A204.1 (cell line): ENCODE measurements at regions not wholly inside any gene's neighbourhood (a gene's known extent, or its start where the extent isn't known, plus 50 kb on each side); places are given as distances from the start of the nearest gene placed in this dataset.

Experiments used
- FAIRE-seq: peaks from 2 replicates; lab custom pipeline; 2012; peaks lifted over from hg19 to GRCh38; lab: Jason Lieb, UNC

DNA sequence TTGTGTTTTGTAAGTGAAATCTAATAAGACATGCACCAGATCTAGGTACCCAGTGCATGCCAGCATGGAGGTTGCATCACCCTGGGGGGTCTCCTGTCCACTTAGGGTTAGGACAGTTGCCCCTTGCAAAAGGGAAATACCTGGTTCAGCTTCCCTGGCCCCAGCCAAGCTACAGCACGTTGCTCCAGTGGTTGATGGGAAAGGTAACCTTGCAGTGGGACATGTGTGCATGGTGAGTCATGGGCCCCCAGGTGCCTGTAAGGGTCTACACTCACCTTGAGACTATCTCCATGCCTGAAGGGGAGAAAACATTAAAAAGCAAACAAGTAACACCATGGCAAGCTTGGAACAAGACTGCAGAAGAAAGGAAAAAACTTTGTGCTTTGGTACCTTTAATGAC lies 143.9 kb downstream of the LSM5 start:
- FAIRE-seq, result no peak

- FAIRE-seq, result no peak
These were observed 153.5 kb downstream of the LSM5 start for GRCh38 chr7:32336726-32337125.

- FAIRE-seq, result no peak
These were observed 155.1 kb downstream of the LSM5 start for GRCh38 chr7:32335107-32335506.

DNA sequence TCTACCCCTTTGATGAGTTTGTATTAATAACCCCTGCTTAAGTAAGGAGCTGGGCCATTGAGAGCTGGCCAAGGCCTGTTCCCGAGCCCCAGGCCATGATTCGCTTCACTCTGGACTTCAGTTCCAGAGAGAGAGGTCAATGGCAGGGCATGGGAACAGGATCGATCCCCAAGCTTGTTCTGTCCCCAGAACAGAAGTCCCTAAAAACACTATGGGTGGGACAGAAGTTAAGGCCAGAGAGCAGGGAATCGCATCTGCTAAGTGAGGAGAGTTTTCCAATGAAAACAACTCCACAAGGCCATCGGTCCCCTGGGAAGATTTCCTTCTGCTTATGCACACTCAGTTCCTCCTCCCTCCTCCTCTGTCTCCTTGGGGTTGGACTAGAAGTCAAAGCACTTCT lies 159.6 kb downstream of the LSM5 start:
- FAIRE-seq, result no peak

GRCh38 chr7:32326078-32326477 lies 164.1 kb downstream of the LSM5 start:
- FAIRE-seq, result no peak

GRCh38 chr7:32323712-32324111 lies 166.5 kb downstream of the LSM5 start:
- no peak for FAIRE-seq

DNA sequence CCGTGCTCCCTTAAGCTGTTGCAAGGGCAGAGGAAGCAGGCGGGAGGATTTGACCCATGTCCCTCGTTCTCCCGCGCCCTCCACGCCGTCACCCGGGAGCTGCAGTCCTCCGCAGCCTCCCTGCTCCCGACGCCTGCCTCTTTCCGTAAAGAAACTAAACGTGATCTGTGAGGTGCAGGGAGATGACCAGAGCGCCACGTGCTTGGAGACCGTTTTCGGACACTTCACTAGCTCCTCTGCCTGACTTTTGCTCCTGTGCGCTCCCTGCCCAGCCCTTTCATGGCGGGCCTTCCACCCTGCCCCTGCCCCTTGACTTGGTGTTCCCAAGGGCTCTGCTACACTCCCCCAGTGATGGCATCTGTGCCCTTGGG lies 171.2 kb downstream of the LSM5 start:
- FAIRE-seq, result no peak

DNA sequence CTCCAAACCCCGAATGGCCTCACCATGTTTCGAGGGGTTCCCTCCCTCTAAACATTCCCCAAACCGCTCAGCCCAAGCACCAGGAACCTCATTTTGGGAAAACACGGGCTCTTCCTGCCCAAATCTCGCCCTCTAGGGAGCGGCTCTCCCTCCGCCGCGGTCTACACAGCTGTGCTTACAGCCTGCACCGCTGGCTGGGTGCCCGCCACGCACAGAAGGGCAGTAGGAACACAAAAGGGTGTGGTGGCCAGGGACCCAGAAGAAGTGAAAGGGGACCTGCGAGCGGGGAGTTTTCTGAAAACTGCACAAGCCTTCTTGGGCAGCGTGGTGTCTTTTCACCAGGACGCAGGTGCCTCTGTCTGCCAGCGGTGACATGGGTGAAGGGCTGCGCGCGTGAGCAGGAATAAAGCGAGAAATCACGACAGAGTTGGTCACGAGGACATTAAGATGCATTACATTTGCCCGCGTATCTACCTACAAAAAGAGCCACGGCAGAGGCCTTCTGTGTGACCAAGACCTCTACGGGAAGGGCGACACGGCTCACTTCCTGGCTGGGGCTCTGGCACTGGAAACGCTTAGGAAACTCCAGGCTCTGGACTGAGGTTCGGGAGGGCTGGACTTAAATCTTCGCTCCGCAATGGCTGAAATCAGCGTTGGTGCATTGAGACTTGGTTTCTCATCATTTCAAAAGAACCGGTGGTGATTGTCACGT lies 171.7 kb downstream of the LSM5 start:
- no peak for FAIRE-seq

DNA sequence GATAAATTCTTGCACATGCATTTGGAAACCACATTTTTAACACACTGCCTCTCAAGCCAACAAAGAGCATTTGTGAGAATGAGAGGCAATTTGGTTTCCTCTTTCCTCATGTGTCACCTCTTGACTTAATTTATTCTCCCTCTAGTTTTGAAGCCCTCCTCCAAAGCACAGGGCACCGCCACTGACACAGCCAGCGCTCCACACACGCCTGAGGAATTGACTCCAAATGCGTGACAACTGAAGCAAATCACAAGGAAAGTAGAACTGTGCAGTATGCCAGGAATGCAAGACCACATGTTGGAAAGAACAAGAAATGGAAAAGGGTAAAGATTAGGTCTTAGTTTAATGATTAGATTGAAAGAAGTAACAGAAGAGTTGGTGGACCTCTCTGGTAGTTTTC lies 173.3 kb downstream of the LSM5 start:
- no peak for FAIRE-seq

DNA sequence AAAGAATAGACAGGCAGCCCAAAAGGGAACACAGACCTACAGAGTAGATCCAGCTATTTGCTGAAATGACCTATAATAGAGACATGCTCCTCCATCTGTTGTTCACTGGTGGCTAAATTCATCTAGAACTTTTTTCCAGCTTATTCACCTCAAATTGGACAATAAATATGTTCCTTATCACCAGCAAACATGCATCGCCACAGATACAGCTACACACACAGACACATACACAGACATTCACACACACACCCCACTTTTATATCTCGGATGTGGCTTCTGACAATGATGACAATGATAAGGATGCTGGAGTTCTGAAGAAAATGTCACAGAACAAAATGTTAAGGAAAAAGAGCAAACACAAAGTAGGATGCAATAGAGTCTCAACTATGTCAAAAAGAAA lies 175.4 kb downstream of the LSM5 start:
- FAIRE-seq, result no peak

GRCh38 chr7:32301427-32301826 lies 188.8 kb downstream of the LSM5 start:
- no peak for FAIRE-seq

DNA sequence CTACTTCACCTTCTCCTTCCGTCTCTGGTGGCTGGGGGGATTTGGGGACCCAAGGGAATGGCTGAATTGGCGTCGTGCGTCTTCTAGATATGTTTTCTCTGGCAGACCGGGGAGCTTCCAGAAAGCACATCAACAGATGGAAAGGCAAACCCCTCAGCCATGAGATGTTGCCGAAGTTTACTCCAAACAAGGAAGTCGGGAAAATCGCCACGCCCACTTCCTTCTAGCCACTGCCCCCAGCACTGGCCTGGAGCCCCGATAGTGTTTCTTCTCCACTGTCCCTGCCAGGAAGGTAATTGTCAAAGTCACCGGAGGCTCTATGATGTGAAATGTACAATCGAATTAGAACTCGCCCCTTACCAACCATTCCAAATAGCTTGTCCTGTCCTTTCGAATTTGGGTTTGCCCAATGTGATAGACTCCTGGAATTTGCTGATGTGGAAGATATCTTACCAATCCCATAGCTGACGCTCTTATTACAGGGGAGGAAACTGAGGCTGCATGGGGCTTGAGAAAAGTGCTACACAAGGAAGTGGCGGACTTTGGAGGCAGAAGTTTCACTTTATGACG lies 191.0 kb downstream of the LSM5 start:
- FAIRE-seq, result no peak

GRCh38 chr7:32298408-32299132 lies 191.6 kb downstream of the LSM5 start:
- no peak for FAIRE-seq

DNA sequence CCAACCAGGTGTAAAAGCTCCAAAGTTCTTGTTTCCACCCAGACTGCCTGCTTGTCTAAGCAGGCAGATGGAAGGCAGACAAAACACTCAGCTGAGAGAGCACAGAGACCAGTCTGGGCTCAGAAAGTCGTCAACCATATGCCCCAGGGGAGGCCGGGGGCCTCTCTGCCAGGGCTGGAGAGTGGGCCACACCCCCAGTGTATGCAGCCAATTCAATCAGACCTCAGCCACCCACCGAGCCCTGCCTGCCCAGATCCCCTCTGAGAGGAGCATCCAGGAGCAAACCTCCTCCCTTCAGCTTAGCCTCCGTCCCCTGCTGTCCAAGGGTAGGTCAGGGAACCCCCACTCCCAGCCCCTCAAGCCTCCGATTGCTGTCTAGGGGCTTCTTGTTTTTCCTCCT lies 196.3 kb downstream of the LSM5 start:
- no peak for FAIRE-seq

- no peak for FAIRE-seq
These were observed 200.3 kb downstream of the LSM5 start for GRCh38 chr7:32289651-32290414.

DNA sequence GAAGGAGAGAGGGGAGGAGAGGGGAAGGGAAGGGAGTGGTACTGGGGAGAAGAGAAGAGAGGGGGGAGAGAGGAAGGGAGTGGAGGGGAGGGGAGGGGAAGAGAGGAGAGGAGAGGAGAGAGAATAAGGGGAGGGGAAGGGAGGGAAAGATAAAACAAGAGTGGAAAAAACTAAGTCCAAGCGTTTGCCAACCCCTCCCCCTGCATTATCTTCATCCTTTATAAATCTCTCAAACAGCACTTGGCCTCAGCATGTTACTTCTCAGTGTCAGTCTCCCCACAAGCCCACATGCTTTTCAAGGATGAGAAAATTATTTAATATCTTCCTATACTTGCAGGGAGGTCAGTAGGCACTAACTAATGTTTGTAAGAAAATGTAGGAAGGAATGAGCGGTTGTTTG lies 204.5 kb downstream of the LSM5 start:
- no peak for FAIRE-seq

DNA sequence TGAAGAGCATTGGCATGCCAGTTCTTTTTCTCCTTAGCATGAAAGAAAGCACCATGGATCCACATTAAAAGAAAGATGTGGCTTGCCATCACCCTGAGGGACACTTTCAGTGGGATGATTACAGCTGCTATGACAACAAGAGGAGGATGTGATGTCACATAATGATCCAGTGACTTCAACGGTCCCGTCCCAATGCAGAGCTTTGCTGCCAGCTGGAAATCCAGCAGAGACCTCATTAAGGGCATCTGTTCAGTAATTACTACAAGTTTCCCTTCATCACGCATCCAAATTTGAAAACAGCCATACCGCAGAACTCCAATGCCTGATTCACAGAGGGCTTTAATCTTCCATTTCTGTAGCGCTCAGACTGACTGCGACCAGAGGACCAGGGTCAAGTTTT lies 206.6 kb downstream of the LSM5 start:
- no peak for FAIRE-seq

DNA sequence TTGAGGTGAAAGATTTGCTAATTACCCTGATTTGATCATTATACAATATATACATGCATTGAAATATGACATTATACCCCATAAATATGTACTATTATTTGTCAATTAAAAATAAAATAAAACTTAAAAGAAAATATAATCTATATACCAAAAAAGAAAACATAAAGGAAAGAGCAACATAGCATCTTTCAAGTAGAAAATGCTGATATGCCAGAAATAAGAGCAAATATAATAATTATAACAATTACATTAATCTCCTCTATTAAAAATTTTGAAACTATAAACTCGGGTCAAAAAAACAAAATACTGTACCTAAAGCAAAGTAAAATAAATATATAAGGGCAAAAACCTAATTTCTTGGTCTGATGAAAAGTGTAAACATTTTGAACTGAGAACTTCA lies 209.3 kb upstream of the PDE1C start:
- peak; percentile 35 for FAIRE-seq

GRCh38 chr7:32275216-32276009 lies 205.2 kb upstream of the PDE1C start:
- no peak for FAIRE-seq

DNA sequence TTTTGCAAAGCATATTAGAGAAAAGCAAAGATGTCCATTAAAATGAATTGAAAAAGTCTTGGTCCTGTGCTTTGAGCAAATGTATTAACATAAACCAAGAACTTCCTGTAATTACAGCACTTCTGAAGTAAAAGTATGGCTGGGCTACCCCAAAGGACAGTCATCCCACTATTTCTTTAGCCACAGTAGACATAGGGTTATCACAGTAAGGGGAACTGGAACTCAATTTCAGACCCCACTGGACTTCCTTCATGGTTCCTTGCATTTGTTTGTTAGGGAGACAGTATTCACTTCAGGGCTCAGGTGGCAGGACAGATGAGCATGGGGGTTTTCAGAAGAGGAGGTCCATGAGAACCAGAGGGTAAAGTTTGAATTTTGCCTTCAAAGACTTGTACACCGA lies 203.1 kb upstream of the PDE1C start:
- FAIRE-seq, result no peak

DNA sequence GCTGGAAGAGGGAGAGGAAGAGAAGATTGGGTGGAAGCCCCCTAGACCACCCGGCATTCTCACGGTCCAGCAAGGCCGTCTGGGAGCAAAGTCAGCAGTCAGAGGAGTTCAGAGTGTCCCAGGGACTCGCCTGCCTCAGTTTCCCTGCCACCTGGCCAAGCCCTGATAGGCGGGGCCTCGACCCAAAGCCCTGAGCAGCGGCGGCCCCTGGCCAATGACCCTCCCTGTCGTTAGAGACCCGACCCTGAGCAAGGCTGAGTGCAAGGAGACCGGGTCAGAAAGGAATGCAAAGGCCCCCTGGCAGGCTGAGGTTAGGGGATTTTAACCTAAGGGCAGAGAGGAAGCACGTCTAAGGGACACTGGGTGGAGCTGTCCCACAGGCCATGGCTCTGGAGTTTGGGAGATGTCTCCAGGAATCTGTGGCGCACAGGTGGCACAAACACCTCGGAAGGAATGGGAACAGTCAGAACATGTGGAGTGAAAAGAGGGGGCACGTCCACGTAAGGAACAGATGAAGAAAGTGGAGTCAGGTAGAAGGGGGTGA lies 196.8 kb upstream of the PDE1C start:
- no peak for FAIRE-seq

GRCh38 chr7:32264702-32265284 lies 194.6 kb upstream of the PDE1C start:
- no peak for FAIRE-seq
